ENCODE measurements at regions not wholly inside any gene's neighbourhood (a gene's known extent, or its start where the extent isn't known, plus 50 kb on each side); places are given as distances from the start of the nearest gene placed in this dataset.

DNA sequence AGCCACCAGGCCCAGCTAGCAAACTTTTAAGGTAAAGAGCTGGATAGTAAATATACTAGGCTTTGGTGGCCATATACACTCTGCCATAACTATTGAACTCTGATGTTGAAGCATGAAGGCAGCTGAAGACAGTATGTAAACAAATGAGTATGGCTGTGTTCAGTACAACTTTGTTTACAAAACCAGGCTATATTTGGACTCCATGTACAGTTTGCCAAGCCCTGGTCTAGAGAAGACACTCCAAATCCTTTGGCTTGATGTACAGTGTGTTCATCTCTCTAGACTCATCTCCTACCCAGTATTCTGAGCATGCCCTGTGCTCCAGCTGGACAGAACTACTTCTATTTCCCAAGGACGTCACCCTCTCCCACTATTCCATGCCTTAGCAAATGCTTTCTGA lies 54.3 kb upstream of the MEGF10 start:
- no peaks in the 10 kb centered on the region for H3K4me1 ChIP-seq (ENCODE audit: control insufficient read depth, insufficient read depth, low read length)
- no peak overlapping the region for H3K9ac ChIP-seq (ENCODE audit: extremely low read depth, low read length, poor library complexity, severe bottlenecking)
- H3K36me3 Mint-ChIP-seq (ENCODE audit: low read depth) = no peaks in the 10 kb centered on the region
- H3K27ac ChIP-seq (ENCODE audit: low read depth, low read length) = no peak overlapping the region
- WGBS, 2 experiments (ENCODE audit: insufficient coverage in 1 of 2, insufficient read length in 1 of 2) = 82 to 88% methylated on average over 1 of the region's 1 CpG
- no peaks in the 10 kb centered on the region for H3K9me3 ChIP-seq (ENCODE audit: control insufficient read depth, low read length)
- no peak overlapping the region for H3K27ac Mint-ChIP-seq
- no peaks in the 10 kb centered on the region for H3K27me3 ChIP-seq (ENCODE audit: control insufficient read depth, insufficient read depth, low read length, poor library complexity, severe bottlenecking)
- H3K9me3 Mint-ChIP-seq = no peaks in the 10 kb centered on the region
- no peak for DNase-seq
- TF ChIP-seq, protein P1, sequence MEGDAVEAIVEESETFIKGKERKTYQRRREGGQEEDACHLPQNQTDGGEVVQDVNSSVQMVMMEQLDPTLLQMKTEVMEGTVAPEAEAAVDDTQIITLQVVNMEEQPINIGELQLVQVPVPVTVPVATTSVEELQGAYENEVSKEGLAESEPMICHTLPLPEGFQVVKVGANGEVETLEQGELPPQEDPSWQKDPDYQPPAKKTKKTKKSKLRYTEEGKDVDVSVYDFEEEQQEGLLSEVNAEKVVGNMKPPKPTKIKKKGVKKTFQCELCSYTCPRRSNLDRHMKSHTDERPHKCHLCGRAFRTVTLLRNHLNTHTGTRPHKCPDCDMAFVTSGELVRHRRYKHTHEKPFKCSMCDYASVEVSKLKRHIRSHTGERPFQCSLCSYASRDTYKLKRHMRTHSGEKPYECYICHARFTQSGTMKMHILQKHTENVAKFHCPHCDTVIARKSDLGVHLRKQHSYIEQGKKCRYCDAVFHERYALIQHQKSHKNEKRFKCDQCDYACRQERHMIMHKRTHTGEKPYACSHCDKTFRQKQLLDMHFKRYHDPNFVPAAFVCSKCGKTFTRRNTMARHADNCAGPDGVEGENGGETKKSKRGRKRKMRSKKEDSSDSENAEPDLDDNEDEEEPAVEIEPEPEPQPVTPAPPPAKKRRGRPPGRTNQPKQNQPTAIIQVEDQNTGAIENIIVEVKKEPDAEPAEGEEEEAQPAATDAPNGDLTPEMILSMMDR (conservative IDR thresholded peaks at IDR 0.05) = no peak
- no peak overlapping the region for H3K4me3 ChIP-seq (ENCODE audit: low read length)
- peaks cover 6% of the 10 kb centered on the region for H3K27me3 Mint-ChIP-seq (ENCODE audit: insufficient read depth)
- no peaks in the 10 kb centered on the region for H3K36me3 ChIP-seq (ENCODE audit: control insufficient read depth, insufficient read depth, low read length)
- no peaks in the 10 kb centered on the region for H3K4me1 Mint-ChIP-seq
- no peak overlapping the region for H3K4me3 Mint-ChIP-seq

Measured in endodermal cell (in vitro differentiated cells).